Erythroblast (primary cell): ENCODE measurements at regions not wholly inside any gene's neighbourhood (a gene's known extent, or its start where the extent isn't known, plus 50 kb on each side); places are given as distances from the start of the nearest gene placed in this dataset.

ENCODE experiments used
- DNase-seq, 2 experiments: peaks; one replicate each; lab custom pipeline; 2025; lab: John Stamatoyannopoulos, UW
- GATA1 ChIP-seq: IDR thresholded peaks from 2 replicates; pipeline ENCODE4 v1.6.1; 2011; ENCODE audit warnings: low read depth, mild to moderate bottlenecking, control low read depth, low read length, moderate library complexity
- POLR2A ChIP-seq: IDR thresholded peaks from 2 replicates; pipeline ENCODE4 v1.6.1; 2011; ENCODE audit warnings: mild to moderate bottlenecking, low read length

DNA sequence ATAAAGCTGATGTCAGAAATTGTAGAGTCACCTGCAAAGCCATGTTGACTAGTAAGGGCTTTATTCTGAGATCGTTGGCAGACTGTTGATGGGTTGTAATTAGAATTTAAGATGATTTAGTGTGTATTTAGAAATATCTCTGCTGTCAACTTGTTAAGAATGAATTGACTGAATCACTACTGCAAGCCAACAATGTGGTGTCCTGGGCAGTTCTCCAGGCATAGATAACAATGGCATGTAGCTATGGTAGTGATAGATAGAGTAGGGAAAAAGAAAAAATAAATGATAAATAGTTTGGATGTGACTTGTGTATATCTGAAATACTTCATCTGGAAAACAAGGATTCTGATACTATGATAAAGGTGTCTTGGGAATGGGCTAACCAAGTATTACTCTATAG, 640.2 kb downstream of the ARL4A start:
- DNase-seq = no peak
- TF ChIP-seq POLR2A (no peak), GATA1 (no peak)

DNA sequence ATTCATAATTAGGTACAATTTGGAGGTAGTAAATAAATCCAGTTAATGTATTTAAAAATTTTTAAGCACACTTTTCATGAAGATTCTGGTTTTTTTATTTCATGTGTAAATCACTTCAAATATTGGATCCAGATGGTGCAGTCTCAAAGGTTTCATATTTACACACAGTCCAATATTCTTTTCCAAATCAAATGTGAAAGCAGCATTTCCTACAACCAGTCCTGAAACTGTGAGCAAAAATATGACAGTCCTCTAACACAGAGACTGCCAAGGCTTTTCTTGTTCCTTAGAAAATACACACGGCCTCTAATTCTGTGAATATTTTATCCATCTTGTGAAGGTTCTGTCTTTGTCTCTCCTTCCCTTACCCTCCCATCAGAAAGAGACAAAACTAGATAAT, 645.9 kb downstream of the ARL4A start:
- no peak for DNase-seq
- TF ChIP-seq POLR2A = no peak
- TF ChIP-seq GATA1 = no peak

DNA sequence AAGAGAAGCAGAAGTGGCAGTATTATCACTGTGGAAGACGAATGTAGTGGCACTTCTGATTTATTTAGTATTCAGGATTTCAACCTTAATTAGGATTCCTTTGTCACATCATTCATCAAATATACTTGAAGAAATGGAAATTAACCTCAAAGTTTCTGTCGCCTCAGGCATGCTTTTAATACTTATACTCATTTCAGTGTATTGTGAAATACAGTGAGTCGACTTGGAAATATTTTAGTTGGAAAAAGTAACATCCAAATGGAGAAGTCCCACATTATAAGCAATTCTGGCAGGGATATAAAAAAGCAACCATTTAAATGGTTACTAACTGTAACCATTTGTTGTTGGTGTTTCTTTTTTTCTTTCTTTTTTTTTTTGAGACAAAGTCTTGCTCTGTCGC, 648.8 kb downstream of the ARL4A start:
- DNase-seq = no peak

DNA sequence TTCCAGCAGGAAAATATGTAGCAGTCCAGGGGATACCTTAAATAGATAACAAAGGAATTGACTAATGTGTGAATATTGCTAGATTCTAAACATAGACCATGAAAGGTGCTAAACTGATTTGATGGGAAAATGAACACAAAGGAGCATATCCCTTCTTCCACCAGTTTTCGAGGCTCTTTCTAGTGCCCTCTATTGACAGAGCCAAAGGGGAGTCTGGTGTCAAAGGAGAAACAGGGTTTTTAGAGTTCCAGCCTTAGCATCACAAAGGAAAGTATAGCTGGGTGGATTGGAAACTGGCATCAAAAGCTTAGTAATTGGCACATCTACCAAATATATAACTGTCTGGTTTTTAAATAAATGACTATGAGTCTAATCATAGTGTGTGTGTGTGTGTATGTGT, 636.8 kb downstream of the ETV1 start:
- no peak for DNase-seq

More for the DNA sequence above, 648.8 kb downstream of the ARL4A start:
- TF ChIP-seq GATA1 (no peak), POLR2A (no peak)

DNA sequence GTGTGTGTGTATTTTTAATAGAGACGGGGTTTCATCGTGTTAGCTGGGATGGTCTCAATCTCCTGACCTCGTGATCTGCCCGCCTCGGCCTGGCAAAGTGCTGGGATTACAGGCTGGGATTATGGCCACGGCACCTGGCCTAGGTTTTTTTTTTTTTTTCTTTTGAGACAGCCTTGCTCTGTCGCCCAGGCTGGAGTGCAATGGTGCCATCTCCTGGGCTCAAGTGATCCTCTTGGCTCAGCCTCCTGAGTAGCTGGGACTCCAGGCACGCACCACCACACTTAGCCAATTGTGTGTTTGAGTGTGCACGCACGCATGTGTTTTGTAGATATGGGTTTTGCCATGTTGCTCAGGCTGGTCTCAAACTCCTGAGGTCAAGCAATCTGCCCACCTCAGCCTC, 629.8 kb downstream of the ETV1 start:
- TF ChIP-seq POLR2A (no peak), GATA1 (no peak)
- DNase-seq = no peak

More for the DNA sequence above, 636.8 kb downstream of the ETV1 start:
- TF ChIP-seq POLR2A (no peak), GATA1 (no peak)

DNA sequence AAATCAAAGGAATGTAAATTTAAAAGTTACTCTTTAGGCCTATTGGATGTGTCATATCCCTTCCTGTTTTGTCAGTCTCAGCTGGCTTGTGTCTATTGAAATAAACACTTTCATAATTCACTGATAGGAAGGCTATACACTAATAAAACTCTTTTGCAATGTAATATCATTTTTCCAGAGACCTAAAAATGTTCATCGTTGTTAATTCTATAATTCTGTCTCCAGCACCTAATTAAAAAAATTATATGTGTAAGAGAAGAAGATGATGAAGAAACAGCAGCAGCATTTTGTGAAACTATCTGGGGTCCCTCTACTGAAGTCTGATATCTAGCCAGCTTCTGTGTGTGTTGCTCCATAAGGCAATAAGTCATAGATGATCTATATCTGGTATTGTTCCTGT, 602.7 kb downstream of the ETV1 start:
- DNase-seq = no peak
- TF ChIP-seq GATA1 (no peak), POLR2A (no peak)

DNA sequence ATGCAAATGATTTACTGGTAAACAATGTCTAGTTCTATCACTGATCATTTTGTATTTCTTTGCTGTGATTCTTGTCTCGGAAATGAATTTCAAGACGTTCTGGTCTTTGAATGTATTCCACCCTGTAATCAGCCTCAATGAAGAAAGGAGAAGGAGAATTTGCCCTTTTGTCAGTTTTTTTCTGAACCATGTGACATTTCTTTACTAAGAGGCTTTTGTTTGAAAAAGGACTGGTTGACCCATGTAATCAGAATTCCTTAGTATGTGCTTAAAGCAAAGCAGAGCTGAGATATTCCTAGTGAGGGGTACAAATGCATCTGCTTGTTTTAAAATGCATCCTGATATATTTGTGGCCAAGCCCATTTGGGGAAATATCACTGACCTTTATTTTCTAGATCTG, 581.6 kb downstream of the ETV1 start:
- DNase-seq = no peak
- TF ChIP-seq POLR2A (no peak), GATA1 (no peak)

DNA sequence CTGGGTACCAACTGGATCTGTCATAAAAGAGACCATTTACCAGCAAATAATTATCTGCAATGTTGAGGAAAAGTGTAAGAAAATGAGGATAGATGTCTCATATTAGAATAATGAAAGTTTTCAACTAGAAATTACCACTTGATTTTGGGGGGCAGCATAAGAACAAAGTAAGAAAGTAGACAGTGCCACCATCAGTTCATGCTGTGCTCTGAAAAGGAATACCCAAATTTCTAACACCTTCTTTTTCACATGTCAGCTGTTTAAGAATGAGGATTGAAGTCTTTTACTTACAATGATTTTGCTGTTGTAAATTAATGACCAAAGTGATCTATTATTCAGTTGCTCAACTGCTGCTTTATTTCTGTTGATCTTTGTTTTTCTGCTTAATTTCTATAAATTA, 578.3 kb downstream of the ETV1 start:
- DNase-seq = no peak
- TF ChIP-seq POLR2A (no peak), GATA1 (no peak)

DNA sequence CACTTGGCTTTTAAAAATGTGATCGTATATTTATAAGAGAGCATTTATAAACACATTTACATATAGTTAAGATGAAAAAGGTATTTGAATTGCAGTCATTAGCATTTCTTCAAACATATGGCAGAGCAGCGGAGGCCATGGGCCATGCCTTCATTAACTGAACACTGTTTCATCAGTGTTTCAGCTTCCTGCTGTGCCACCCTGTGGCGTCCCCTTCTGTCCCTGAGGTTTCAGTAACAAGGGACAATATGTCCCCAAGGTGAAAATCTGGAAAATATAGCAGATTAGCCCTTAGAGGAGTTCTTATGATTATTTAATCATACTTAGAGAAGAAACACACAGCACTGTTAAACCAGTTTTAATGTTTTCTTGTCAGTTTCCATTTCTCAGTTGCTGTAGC, 577.8 kb downstream of the ETV1 start:
- TF ChIP-seq GATA1 (no peak), POLR2A (no peak)
- DNase-seq = no peak

DNA sequence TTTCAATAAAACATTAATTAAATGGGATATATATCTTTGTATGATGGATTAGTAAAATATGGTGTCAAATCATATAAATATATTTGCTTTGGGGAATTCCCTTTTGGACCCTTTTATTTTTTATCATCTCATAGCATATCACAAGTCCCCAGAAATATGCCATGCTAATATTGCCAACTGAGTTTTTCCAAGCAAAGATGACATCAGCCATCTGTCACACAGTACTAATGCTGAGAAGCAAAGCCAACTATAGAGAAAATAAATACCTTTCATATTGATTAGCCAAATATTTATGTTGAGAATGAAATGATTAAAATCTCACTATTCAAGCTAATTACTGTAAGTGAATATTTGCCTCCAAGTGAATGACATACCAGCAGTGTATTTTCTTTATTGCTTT, 575.3 kb downstream of the ETV1 start:
- no peak for DNase-seq
- TF ChIP-seq POLR2A (no peak), GATA1 (no peak)

DNA sequence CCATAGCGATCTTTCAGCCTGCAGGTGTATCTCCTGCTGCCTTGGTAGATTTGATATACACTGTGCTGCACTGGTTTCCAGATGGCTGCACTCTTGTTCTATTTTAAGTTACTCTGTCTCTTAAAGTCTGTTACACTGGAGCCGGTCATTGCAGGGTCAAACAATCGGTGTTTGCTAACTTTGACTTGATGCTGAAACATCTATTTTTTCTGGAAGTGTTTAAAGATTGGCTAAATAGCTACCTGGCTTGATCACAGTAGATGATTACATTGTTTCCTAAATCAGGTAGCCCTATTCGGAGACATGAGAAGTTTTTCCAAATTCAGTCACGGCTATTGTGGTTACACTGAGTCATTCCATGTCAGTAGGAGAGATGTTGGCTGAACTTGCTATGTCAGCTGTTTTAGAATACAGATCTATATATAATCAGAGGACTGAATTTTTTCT, 574.8 kb downstream of the ETV1 start:
- DNase-seq = no peak
- TF ChIP-seq GATA1 = no peak
- no peak for TF ChIP-seq POLR2A

DNA sequence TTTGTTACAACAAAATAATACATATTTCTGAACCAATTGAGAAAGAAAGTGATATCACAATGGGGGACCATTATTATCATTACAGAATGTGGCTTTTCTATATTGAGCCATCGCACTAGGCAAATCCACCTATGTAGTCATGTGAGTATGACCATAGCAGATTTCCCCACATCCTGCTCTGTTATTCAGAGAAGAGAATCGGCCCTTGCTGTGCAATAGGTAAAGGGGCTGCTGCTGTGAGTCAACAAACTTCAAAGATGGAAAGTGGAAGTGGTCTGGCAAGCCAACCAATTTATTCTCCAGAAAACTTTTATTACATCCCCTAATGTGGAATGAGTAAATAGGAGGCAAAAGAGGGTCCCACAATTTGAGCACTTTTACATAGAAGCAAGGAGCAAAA, 573.4 kb downstream of the ETV1 start:
- TF ChIP-seq POLR2A (no peak), GATA1 (no peak)
- no peak for DNase-seq

DNA sequence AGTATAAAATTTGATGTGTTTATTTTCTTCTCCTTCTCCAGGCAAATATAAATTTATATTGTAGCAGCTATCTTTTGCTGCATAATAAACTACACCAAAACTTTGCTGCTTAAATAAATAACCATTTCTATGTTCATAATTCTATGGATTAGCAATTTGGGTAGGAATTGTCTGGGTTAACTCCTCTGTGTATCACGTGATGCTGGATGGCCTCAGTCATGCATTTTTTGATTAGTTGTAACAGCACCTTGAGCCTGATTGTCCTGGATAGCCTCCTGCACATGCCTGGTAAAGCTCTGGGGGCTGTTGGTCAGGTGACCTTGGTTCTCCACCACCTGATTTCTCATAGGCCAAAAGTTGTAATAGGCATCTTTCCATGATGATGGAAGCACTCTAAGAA, 572.9 kb downstream of the ETV1 start:
- TF ChIP-seq GATA1 = no peak
- TF ChIP-seq POLR2A = no peak
- no peak for DNase-seq

DNA sequence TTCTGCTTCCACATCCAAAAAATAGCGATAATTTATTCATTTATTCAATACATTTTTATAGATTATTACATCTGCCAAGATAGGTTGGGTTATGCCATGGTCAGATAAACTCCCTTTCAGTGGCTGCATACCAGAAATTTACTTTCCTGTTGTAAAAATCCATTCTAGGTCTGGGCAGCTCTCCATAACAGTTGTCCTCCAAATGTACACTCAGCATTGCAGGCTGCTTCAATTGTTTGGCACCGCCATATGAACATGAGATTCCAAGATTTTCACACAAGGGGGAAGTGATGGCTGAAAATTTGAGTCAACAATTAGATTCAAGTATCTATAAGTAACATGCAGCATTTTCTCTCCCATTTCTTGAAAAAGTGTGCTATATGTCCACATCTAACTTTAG, 568.7 kb downstream of the ETV1 start:
- no peak for DNase-seq
- no peak for TF ChIP-seq POLR2A
- TF ChIP-seq GATA1 = no peak

DNA sequence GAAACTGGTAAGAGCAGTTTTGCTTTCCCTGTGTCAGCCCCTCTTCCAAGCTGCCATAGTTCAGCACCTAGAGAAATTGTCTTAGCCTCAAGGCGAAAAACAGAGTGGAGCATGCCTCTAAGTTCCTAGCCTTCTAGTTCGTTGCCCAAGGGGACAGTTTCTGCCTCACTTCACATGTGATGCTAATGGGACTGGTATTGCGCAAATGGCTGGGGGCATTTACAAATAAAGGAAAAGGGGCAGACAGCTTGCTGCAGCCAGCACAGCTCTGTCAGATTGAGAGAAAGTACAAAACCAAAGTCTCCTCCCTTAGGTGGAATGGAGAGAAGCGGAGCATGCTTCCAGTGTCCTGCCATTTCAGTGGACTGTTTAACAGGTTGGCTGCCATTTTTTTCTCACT, 567.7 kb downstream of the ETV1 start:
- no peak for TF ChIP-seq POLR2A
- no peak for TF ChIP-seq GATA1
- no peak for DNase-seq
